AG09319 (cell line): ENCODE measurements at regions not wholly inside any gene's neighbourhood (a gene's known extent, or its start where the extent isn't known, plus 50 kb on each side); places are given as distances from the start of the nearest gene placed in this dataset.

ENCODE experiments used
- DNase-seq: peaks from one replicate; pipeline ENCODE4 v3.0.0-alpha.2; 2010; ENCODE audit warnings: low read depth; ENCODE audit errors: extremely low read depth
- TF ChIP-seq, protein P1 (sequence below): IDR thresholded peaks from 2 replicates; pipeline ENCODE4 v1.5.1; 2011; ENCODE audit warnings: low read depth, mild to moderate bottlenecking, inconsistent platforms, low read length, moderate library complexity

DNA sequence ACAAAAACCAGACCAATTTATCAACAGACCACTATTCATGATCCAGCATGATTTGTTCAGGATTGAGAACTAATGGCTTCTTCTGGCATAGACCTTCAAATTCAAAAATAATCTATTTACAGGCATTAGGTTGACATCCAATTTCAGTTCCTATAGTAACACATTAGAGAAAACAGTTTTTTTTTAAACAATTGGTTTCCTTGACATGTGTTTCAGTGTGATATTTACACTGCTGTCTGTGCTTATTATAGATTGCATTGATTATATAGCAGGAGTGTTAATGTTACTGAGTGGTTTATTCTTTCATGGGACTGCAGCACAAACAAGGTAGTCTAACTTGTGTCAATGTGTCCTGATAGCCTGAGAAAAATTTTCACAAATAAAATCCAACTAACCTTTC is 579.3 kb downstream of the PLOD2 start:
- no peak for DNase-seq
- TF ChIP-seq, protein P1, sequence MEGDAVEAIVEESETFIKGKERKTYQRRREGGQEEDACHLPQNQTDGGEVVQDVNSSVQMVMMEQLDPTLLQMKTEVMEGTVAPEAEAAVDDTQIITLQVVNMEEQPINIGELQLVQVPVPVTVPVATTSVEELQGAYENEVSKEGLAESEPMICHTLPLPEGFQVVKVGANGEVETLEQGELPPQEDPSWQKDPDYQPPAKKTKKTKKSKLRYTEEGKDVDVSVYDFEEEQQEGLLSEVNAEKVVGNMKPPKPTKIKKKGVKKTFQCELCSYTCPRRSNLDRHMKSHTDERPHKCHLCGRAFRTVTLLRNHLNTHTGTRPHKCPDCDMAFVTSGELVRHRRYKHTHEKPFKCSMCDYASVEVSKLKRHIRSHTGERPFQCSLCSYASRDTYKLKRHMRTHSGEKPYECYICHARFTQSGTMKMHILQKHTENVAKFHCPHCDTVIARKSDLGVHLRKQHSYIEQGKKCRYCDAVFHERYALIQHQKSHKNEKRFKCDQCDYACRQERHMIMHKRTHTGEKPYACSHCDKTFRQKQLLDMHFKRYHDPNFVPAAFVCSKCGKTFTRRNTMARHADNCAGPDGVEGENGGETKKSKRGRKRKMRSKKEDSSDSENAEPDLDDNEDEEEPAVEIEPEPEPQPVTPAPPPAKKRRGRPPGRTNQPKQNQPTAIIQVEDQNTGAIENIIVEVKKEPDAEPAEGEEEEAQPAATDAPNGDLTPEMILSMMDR: no peak

DNA sequence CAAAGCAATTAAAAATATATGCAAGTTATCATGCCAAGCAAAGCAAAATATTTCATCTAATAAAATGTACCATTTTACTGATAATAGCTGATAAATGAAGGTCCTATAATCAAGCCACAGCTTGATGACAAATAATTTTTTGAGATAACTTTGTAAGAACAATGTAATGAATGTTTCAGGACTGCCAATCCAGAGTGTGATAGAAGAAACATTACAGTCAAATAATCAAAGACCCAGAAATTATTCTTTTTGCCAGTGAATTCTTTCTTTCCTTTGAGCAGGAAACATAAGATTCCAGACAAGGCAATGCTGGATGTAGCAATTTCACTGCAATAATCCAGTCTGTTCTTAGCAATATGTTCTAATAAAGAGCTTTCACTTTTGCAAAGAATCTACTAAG is 556.1 kb downstream of the PLOD2 start:
- TF ChIP-seq, protein P1: no peak
- DNase-seq: no peak

DNA sequence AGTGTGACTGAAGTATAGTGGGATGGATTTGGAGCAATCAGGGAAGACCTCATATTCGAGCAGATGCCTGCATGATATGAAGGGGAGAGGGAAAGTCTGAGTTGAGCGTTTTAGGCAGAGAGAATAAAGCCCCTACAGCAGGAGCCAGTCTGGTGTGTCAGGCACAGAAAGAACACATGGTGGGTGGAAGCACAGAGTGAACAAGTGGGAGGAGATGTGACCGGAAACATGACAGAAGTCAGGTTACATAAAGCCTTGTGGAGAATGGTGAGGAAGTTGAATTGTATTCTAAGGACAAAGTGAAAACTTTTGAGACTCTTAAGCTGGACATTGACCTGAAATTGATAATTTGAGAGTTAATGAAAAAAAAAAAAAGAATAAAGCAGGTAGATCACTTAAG is 541.0 kb downstream of the PLOD2 start:
- DNase-seq: no peak
- TF ChIP-seq, protein P1: no peak

DNA sequence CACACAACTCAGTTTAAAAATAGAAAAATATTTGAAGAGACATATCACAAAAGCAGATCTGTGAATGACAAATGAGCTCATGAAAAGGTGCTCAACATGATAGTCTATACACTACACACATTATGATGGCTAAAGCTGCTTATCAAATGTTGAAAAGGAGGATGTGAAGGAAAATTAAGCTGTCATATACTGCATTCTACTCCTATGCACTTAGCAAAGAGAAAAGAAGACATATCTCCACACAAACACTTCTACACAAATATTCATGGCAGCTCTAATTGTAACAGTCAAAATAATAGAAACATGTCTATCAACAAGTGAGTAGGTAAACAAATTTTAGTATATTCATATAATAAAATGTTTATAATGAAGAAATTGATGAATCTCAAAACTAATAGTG is 540.5 kb downstream of the PLOD2 start:
- TF ChIP-seq, protein P1: no peak
- no peak for DNase-seq

DNA sequence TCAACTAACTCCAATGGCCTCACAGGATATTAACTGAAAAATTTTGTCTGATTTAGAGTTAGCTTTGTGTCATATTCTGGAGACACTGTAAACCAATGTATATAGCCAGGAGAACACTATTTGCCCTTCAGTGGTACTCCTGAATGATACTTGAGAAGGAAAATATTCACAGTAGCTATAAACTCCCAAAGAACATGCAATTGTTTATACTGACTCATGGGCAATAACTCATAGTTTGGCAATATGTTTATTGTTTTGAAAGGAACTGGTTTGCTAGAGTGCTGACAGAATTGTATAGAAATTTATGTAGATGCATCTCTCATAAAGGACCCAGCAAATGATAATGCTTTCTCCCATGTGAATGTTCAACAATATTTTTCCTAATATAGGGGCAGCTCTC is 537.6 kb downstream of the PLOD2 start:
- TF ChIP-seq, protein P1: no peak
- no peak for DNase-seq

DNA sequence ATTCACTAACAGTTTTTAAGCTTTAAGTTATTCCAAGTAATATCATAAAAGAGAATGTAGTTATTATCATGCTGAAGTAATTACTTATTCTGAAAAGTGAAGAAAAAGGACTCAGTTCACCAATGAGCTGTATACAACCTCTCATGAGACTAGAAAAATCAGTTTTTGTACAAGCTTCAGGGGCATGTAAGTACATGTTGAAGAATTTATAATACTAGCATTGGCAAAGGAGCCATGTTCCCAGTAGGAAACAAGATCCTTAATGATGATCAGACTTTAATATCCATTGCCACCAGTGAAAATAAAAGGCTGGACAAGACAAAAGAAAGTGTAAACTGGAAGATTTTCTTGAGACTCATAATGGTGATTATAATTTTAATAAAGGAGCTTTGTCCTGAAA is 532.8 kb downstream of the PLOD2 start:
- no peak for DNase-seq
- TF ChIP-seq, protein P1: no peak

DNA sequence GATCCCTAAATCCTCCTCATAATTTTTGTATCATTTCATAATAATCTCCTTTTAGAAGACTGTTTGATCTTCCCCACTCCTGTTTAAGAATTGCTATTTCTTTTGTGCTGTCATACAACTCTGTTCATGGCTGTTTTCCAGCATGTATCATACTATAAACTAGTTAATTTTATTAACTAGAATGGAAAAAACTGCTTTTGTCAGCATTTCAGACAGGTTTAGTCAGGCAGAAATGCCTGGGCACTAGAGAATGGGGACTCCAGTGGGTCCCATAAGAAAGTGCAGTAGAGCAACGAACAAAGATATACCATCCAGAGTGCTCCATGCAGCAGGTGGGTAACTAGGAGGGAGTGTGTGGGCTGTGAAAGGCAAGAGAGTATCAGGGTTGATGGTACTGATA is 523.9 kb downstream of the PLOD2 start:
- DNase-seq: no peak
- TF ChIP-seq, protein P1: no peak
